IPS-NIHi11 (cell line): ENCODE measurements at regions not wholly inside any gene's neighbourhood (a gene's known extent, or its start where the extent isn't known, plus 50 kb on each side); places are given as distances from the start of the nearest gene placed in this dataset.
"Not testable (repeated sequence)": the region's sequence is repeated elsewhere in the genome, so short reads cannot be mapped to it uniquely, and the experiment has no call there.

Experiments
- DNase-seq: peaks from one replicate; pipeline ENCODE4 v3.0.0; 2012; ENCODE audit warnings: mixed read lengths, low spot score

DNA sequence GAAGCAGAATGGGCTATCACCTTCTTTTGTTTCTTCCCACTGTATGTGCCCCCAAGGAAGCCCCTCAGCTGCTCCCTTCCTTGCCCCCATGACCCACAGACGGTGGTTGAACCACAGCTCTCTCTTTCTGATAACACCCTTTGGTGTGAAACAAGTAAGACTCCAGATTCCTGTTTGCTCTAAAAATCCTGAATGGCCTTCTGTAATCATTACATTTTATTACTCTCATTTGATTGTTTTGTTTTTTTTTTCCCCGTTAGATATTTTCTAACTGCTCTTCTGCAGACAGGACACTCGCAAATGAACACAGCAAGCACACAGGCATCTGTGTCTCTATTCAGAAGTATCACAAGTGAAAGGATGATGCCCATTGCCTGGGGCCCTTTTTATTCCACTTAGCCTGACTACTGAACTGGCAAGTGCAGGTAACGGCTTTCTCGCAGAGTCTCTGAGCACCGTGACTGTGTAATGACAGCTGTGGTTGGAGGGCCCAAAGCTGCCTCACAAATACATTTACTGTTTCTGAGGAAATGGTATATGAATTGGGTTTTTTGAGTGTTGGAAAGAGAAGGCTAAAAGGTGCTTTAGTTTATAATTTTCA is 59.3 kb downstream of the OXGR1 start:
- DNase-seq = no peak

DNA sequence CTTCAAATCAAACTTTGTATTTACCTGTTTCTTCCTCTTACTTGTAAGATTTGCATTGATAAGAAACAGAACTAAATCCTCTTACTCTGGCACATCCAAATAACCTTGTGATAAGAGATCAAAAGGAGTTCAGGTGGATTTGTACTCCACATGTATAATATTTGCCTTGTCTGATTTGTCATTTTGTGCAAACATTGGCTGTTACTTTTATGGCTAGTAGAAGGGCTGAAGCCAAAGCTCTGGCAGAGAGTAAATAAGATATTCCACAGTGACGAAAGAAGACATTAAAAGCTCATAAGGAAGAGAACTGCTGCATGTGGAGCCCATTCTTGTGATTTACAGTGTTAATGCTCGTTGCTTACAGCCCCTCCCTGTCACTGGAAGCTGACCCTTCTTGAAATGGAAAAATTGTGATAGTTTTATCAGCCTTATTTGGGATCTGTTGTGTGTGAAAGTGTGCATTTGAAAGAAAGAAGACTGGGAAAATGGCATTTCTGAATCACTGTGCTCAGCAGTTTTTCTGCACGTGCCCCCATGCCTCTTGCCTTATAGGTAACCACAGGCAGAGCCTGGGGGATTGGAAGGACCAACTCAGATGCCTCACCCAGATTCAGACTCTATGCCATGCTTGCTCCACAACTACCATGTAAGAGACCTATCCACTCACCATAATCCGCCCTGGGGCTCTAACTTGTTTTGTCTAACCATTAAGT is 68.2 kb downstream of the OXGR1 start:
- no peak for DNase-seq

DNA sequence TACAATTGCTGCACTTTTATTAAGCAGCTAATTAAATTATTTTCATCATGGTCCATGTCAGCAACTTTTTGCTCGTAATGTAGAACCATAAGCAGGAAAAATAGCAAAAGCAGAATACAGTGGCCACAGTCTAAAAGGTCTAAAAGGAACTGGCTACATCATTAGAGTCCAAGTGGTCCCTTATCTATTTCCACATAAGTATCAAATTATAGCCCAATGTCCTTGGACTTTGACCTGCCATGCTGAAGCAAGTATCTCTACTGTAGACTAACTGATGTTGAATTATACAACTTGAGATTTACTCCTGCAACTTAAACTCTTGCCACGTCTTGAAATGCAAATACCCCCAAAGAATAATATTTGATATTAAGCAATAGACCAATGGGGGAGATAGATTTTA is 68.8 kb downstream of the OXGR1 start:
- DNase-seq = no peak

DNA sequence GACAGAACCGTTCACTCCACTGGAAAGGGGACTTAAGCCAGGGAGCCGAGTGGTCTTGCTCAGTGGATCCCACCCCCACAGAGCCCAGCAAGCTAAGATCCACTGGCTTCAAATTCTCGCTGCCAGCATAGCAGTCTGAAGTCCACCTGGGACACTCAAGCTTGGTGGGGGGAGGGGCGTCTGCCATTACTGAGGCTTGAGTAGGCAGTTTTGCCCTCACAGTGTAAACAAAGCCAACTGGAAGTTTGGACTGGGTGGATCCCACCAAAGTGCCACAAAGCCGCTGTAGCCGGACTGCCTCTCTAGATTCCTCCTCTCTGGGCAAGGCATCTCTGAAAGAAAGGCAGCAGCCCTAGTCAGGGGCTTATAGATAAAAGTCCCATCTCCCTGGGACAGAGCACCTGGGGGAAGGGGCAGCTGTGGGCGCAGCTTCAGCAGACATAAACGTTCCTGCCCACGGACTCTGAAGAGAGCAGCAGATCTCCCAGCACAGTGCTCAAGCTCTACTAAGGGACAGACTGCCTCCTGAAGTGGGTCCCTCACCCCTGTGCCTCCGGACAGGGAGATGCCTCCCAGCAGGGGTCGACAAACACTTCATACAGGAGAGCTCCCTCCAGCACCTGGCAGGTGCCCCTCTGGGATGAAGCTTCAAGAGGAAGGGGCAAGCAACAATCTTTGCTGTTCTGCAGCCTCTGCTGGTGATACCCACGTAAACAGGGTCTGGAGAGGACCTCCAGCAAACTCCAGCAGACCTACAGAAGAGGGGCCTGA is 75.2 kb downstream of the OXGR1 start:
- DNase-seq = not testable (repeated sequence)

DNA sequence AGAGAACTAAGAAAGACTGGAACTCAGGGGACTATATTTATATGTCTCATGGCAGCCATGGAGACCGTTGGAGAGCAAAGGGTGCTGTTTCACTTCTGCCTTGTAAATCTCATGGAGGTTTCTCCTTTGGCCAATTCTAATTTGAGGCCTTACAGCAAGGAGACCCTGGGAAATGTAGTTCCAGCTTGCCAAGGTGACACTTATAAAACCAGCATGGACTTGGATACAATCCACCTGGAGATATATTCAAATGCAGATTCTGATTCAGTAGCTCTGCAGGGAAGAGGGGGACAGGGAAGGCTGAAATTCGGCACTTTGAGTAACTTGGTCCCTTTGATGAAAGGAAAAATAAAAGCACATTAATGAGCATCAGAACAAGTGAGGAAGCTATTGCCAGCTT is 90.0 kb downstream of the OXGR1 start:
- no peak for DNase-seq

DNA sequence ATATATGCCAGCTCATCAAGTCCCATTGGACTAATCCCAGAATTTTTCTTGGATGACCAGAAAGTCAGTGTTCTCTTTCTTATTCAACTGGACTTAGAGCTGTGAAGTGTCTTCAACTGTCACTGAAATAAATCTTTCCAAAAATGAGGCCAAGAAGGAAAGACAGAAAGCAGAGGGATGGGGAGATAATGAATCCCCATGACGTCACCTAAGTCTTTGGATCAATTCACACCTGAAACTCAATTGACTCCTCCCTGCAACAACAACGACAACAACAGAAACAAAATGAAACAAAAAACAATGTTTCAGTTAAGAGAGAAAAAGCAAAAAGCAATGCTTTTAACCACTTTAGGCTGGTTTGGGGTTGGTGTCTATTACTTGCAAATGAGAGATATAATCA is 91.2 kb downstream of the OXGR1 start:
- no peak for DNase-seq

DNA sequence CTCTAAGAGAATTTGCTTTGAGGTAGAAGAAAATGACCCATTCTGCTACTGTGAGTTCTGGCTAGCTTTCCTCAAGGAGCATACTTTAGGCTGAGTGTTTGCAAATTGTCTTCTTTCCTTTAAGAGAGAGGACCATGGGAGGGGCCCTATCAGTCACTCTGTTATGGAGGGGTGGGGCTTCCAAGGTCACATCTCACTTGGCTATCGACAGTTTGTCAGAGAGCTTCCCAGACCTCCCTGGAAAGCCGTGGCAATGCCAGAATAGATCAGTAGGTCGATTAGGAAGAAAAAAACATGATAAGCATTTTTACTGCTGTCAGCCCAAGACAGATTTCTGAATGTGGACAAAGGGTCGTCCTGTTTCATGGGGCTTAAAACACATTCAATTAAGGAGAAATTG is 93.3 kb downstream of the OXGR1 start:
- peak; percentile 19 for DNase-seq

DNA sequence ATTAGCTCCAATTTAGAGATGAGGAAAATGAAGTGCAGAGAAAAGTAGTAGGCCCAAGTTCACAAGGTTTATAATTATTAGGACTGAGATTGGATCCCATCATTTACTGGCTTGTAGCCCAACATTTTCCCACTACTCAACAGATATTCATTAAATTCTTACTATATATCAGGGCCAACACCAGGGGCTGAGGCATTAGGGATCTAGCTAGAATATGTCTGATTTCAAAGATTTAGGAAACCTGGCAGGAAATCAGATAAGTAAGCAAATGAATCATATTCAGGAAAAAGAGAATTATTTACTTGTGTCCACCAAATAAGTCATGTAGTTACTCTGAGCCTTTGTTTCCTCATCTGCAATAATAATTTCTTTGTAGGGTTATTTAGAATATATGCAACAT is 94.3 kb downstream of the OXGR1 start:
- DNase-seq = no peak

DNA sequence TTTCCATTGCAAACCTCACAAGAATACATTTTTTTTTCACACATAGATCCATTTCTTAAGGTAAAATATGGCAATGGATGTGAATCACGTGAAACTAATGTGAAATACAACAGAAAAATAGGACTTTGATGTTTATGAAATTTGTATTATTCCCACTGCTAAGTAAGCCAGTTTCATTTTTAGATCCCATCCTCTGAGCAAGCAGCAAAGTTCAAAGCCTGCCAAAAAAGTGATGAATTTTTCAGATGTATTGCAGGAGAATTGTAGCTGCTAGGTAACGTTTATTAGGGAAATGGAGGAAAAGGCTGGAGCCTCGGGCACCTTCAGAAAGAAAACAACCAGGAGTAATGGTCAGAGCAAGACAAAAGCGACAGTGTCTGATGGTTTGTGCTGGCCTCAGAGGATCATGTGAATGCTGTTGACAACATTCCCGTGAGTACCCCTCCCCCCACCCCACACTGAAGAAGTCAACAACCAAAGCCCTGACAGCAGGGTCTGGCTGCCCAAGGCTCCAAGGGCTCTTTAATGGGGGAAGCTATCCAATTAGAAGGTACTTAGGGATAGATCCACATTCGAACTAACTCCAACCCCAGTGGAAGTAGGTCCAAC is 95.5 kb downstream of the OXGR1 start:
- DNase-seq = peak; percentile 55

DNA sequence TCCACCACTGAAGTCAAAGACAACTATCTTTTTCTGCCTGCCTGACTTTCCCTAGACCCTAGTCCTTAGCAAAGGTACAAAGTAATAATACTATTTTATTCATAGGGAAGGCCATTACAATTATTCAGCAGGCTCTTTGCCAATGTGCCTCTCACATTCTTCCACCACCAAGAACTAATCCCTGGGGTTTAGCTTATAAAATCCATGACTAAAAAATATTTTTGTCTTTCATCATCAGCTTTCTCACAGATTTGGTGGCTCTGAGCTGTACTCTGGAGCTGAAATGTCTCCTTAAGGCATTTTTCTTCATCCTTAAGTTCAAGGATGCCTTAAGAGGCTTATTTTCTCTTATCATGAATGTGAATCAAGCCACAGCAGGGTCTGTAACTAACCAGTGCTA is 96.1 kb downstream of the OXGR1 start:
- DNase-seq = no peak
